ENCODE measurements at regions not wholly inside any gene's neighbourhood (a gene's known extent, or its start where the extent isn't known, plus 50 kb on each side); places are given as distances from the start of the nearest gene placed in this dataset.

GRCh38 chr7:155893664-155894063 lies 81.4 kb upstream of the SHH start:
- no peaks in the 10 kb centered on the region for H3K27me3 ChIP-seq
- TF ChIP-seq CTCF (IDR thresholded peaks at IDR 0.05; ENCODE audit: poor library complexity) (no peak), EZH2 (IDR thresholded peaks at IDR 0.05; ENCODE audit: borderline replicate concordance) (no peak), EZH2phosphoT487 (IDR thresholded peaks at IDR 0.05; ENCODE audit: low read depth, severe bottlenecking, unreplicated experiment) (no peak)
- 85% methylated on average over 6 of the region's 6 CpGs for WGBS (ENCODE audit: low lambda C conversion rate, missing lambda C conversion rate)

GRCh38 chr7:155893176-155893575 lies 80.9 kb upstream of the SHH start:
- DNase-seq (ENCODE audit: low spot score) = no peak
- Histone ChIP-seq H3K27ac (no peak overlapping the region), H4K20me1 (ENCODE audit: insufficient read depth, poor library complexity, severe bottlenecking) (no peaks in the 10 kb centered on the region), H3K9me3 (ENCODE audit: low read depth) (no peaks in the 10 kb centered on the region), H2AFZ (no peak overlapping the region), H3K36me3 (replicated peaks; ENCODE audit: insufficient read depth, low read depth) (no peaks in the 10 kb centered on the region), H3K4me1 (ENCODE audit: insufficient read depth) (no peaks in the 10 kb centered on the region), H3K9me2 (replicated peaks; ENCODE audit: insufficient read depth) (no peaks in the 10 kb centered on the region), H3K4me2 (no peak overlapping the region), H3K79me2 (no peaks in the 10 kb centered on the region), H3K27me3 (no peaks in the 10 kb centered on the region), H3K4me3 (no peak overlapping the region)
- TF ChIP-seq EZH2phosphoT487 (IDR thresholded peaks at IDR 0.05; ENCODE audit: low read depth, severe bottlenecking, unreplicated experiment) = no peak
- 88% methylated on average over 12 of the region's 12 CpGs for WGBS (ENCODE audit: low lambda C conversion rate, missing lambda C conversion rate)

More at GRCh38 chr7:155893664-155894063, 81.4 kb upstream of the SHH start:
- H3K27ac ChIP-seq = no peak overlapping the region
- H3K4me3 ChIP-seq = no peak overlapping the region
- no peak for DNase-seq (ENCODE audit: low spot score)
- no peaks in the 10 kb centered on the region for H4K20me1 ChIP-seq (ENCODE audit: insufficient read depth, poor library complexity, severe bottlenecking)
- H2AFZ ChIP-seq = no peak overlapping the region
- no peak overlapping the region for H3K4me2 ChIP-seq
- no peaks in the 10 kb centered on the region for H3K9me3 ChIP-seq (ENCODE audit: low read depth)
- no peaks in the 10 kb centered on the region for H3K4me1 ChIP-seq (ENCODE audit: insufficient read depth)
- H3K36me3 ChIP-seq (replicated peaks; ENCODE audit: insufficient read depth, low read depth) = no peaks in the 10 kb centered on the region
- no peaks in the 10 kb centered on the region for H3K9me2 ChIP-seq (replicated peaks; ENCODE audit: insufficient read depth)
- no peaks in the 10 kb centered on the region for H3K79me2 ChIP-seq

- Histone ChIP-seq H4K20me1 (ENCODE audit: insufficient read depth, poor library complexity, severe bottlenecking) (no peaks in the 10 kb centered on the region), H3K4me3 (no peak overlapping the region), H3K4me1 (ENCODE audit: insufficient read depth) (no peaks in the 10 kb centered on the region), H3K27me3 (no peaks in the 10 kb centered on the region), H3K9me2 (replicated peaks; ENCODE audit: insufficient read depth) (no peaks in the 10 kb centered on the region), H3K4me2 (no peak overlapping the region), H3K9me3 (ENCODE audit: low read depth) (no peaks in the 10 kb centered on the region), H3K36me3 (replicated peaks; ENCODE audit: insufficient read depth, low read depth) (no peaks in the 10 kb centered on the region), H3K27ac (no peak overlapping the region), H2AFZ (no peak overlapping the region), H3K79me2 (no peaks in the 10 kb centered on the region)
- 87% methylated on average over 24 of the region's 24 CpGs for WGBS (ENCODE audit: low lambda C conversion rate, missing lambda C conversion rate)
- peak; percentile 35 for DNase-seq (ENCODE audit: low spot score)
- TF ChIP-seq EZH2phosphoT487 (IDR thresholded peaks at IDR 0.05; ENCODE audit: low read depth, severe bottlenecking, unreplicated experiment) (no peak), CTCF (IDR thresholded peaks at IDR 0.05; ENCODE audit: poor library complexity) (no peak), EZH2 (IDR thresholded peaks at IDR 0.05; ENCODE audit: borderline replicate concordance) (no peak)
Measured at GRCh38 chr7:155889636-155890511, 77.6 kb upstream of the SHH start.

- H2AFZ ChIP-seq = no peak overlapping the region
- no peak overlapping the region for H3K27ac ChIP-seq
- no peak overlapping the region for H3K4me2 ChIP-seq
- no peaks in the 10 kb centered on the region for H4K20me1 ChIP-seq (ENCODE audit: insufficient read depth, poor library complexity, severe bottlenecking)
- H3K79me2 ChIP-seq = no peaks in the 10 kb centered on the region
- TF ChIP-seq CTCF (IDR thresholded peaks at IDR 0.05; ENCODE audit: poor library complexity) (no peak), EZH2 (IDR thresholded peaks at IDR 0.05; ENCODE audit: borderline replicate concordance) (no peak), EZH2phosphoT487 (IDR thresholded peaks at IDR 0.05; ENCODE audit: low read depth, severe bottlenecking, unreplicated experiment) (no peak)
- no peak for DNase-seq (ENCODE audit: low spot score)
- WGBS (ENCODE audit: low lambda C conversion rate, missing lambda C conversion rate) = 95% methylated on average over 11 of the region's 11 CpGs
- no peaks in the 10 kb centered on the region for H3K4me1 ChIP-seq (ENCODE audit: insufficient read depth)
- H3K4me3 ChIP-seq = no peak overlapping the region
- no peaks in the 10 kb centered on the region for H3K9me3 ChIP-seq (ENCODE audit: low read depth)
- no peaks in the 10 kb centered on the region for H3K36me3 ChIP-seq (replicated peaks; ENCODE audit: insufficient read depth, low read depth)
- no peaks in the 10 kb centered on the region for H3K9me2 ChIP-seq (replicated peaks; ENCODE audit: insufficient read depth)
- no peaks in the 10 kb centered on the region for H3K27me3 ChIP-seq
Measured at GRCh38 chr7:155887174-155887525, 74.9 kb upstream of the SHH start.

Measured in hepatocyte (in vitro differentiated cells).